ENCODE measurements at regions not wholly inside any gene's neighbourhood (a gene's known extent, or its start where the extent isn't known, plus 50 kb on each side); places are given as distances from the start of the nearest gene placed in this dataset.

GRCh38 chr1:30819244-30819571 lies 61.6 kb upstream of the LAPTM5 start:
- H3K27me3 ChIP-seq (ENCODE audit: control insufficient read depth in 1 of 2, insufficient read depth in 2 of 2, low read length in 2 of 2): peaks cover 3 to 42% of the 10 kb centered on the region in 2 experiments

GRCh38 chr1:30818568-30819243 lies 61.1 kb upstream of the LAPTM5 start:
- ChIA-PET CTCF (ENCODE audit: low intra/inter-chr PET ratio, low total read pairs) (no interaction called here), POLR2A (no interaction called here)
- no peak for ATAC-seq
- Histone ChIP-seq H3K9ac (ENCODE audit: insufficient read depth, low read depth, low read length) (no peak overlapping the region), H3K4me3 (replicated peaks in 1 of 3; ENCODE audit: insufficient read depth in 1 of 3, low read depth in 2 of 3, low read length in 3 of 3) (no peak overlapping the region), H3K9me3 (ENCODE audit: low read length) (no peaks in the 10 kb centered on the region), H3K79me2 (ENCODE audit: insufficient read depth, low read length) (no peaks in the 10 kb centered on the region), H4K20me1 (ENCODE audit: insufficient read depth, low read length) (no peaks in the 10 kb centered on the region; the same call in 1 of the 2 replicates), H3K36me3 (replicated peaks in 1 of 2; ENCODE audit: control insufficient read depth in 1 of 2, insufficient read depth in 2 of 2, low read length in 2 of 2) (no peaks in the 10 kb centered on the region), H3K4me1 (ENCODE audit: insufficient read depth, low read length) (peaks cover 20% of the 10 kb centered on the region), H2AFZ (ENCODE audit: low read length) (no peak overlapping the region), H3K27ac (ENCODE audit: extremely low read length, insufficient read depth, low read length) (no peak overlapping the region), H3K4me2 (ENCODE audit: low read depth, low read length) (no peak overlapping the region), H3K27me3 (ENCODE audit: control insufficient read depth in 1 of 2, insufficient read depth in 2 of 2, low read length in 2 of 2) (peaks cover 3 to 47% of the 10 kb centered on the region in 2 experiments)
- DNase-seq (ENCODE audit: low spot score): no peak
- BruUV-seq (replicated peaks): no TSS peak
- in situ Hi-C loops (cut with HindIII; ENCODE audit: extremely low pct_ligation_motif_present, low pct_unique_long_range_greater_than_20kb): no loop called here
- TF ChIP-seq SCMH1 (CRISPR knock-in tag; IDR thresholded peaks at IDR 0.05; ENCODE audit: borderline replicate concordance) (no peak), SSRP1 (CRISPR knock-in tag; IDR thresholded peaks at IDR 0.05) (no peak), RAD51 (IDR thresholded peaks at IDR 0.05; ENCODE audit: borderline replicate concordance) (no peak), ZNF280D (CRISPR knock-in tag; IDR thresholded peaks at IDR 0.05) (no peak)
- WGBS (ENCODE audit: low lambda C conversion rate): 45% methylated on average over 6 of the region's 10 CpGs
- intact Hi-C loops (cut with micrococcal nuclease; ENCODE audit: unreplicated experiment): no loop called here
- FAIRE-seq: no peak

More at GRCh38 chr1:30819244-30819571, 61.6 kb upstream of the LAPTM5 start:
- TF ChIP-seq NFRKB (IDR thresholded peaks at IDR 0.05) (no peak), HOXA3 (CRISPR knock-in tag; IDR thresholded peaks at IDR 0.05) (no peak), ZNF883 (CRISPR knock-in tag; IDR thresholded peaks at IDR 0.05; ENCODE audit: not compliant biosample characterization) (no peak), ZNF510 (CRISPR knock-in tag; IDR thresholded peaks at IDR 0.05; ENCODE audit: low read depth) (no peak), ZNF335 (CRISPR knock-in tag; IDR thresholded peaks at IDR 0.05) (no peak), MYC (CRISPR knock-in tag; IDR thresholded peaks at IDR 0.05; ENCODE audit: borderline replicate concordance) (no peak), ZNF558 (CRISPR knock-in tag; IDR thresholded peaks at IDR 0.05; ENCODE audit: borderline replicate concordance) (no peak), EHMT2 (IDR thresholded peaks at IDR 0.05; ENCODE audit: borderline replicate concordance, low read depth, low read length) (no peak), ZNF589 (CRISPR knock-in tag; conservative IDR thresholded peaks at IDR 0.05) (no peak), LCORL (IDR thresholded peaks at IDR 0.05) (no peak), LCORL (CRISPR knock-in tag; IDR thresholded peaks at IDR 0.05) (no peak), MXD1 (CRISPR knock-in tag; IDR thresholded peaks at IDR 0.05) (no peak)
- FAIRE-seq (no peak), ATAC-seq (no peak), DNase-seq (ENCODE audit: low spot score) (no peak)
- in situ Hi-C loops (cut with HindIII; ENCODE audit: extremely low pct_ligation_motif_present, low pct_unique_long_range_greater_than_20kb): no loop called here
- Histone ChIP-seq H3K9me3 (ENCODE audit: low read length) (no peaks in the 10 kb centered on the region), H3K79me2 (ENCODE audit: insufficient read depth, low read length) (no peaks in the 10 kb centered on the region), H3K36me3 (replicated peaks in 1 of 2; ENCODE audit: control insufficient read depth in 1 of 2, insufficient read depth in 2 of 2, low read length in 2 of 2) (no peaks in the 10 kb centered on the region), H2AFZ (ENCODE audit: low read length) (no peak overlapping the region), H4K20me1 (ENCODE audit: insufficient read depth, low read length) (no peaks in the 10 kb centered on the region; the same call in 1 of the 2 replicates), H3K4me1 (ENCODE audit: insufficient read depth, low read length) (peaks cover 24% of the 10 kb centered on the region), H3K4me2 (ENCODE audit: low read depth, low read length) (no peak overlapping the region), H3K9ac (ENCODE audit: insufficient read depth, low read depth, low read length) (no peak overlapping the region), H3K4me3 (replicated peaks in 1 of 3; ENCODE audit: insufficient read depth in 1 of 3, low read depth in 2 of 3, low read length in 3 of 3) (no peak overlapping the region), H3K27ac (ENCODE audit: extremely low read length, insufficient read depth, low read length) (no peak overlapping the region)
- CTCF ChIA-PET (ENCODE audit: low intra/inter-chr PET ratio, low total read pairs): no interaction called here
- POLR2A ChIA-PET: no interaction called here
- WGBS (ENCODE audit: low lambda C conversion rate): 0% methylated on average over 3 of the region's 3 CpGs
- intact Hi-C loops (cut with micrococcal nuclease; ENCODE audit: unreplicated experiment): no loop called here
- BruUV-seq (replicated peaks): no TSS peak

All from HepG2 (cell line).